ENCODE measurements at regions not wholly inside any gene's neighbourhood (a gene's known extent, or its start where the extent isn't known, plus 50 kb on each side); places are given as distances from the start of the nearest gene placed in this dataset.

DNA sequence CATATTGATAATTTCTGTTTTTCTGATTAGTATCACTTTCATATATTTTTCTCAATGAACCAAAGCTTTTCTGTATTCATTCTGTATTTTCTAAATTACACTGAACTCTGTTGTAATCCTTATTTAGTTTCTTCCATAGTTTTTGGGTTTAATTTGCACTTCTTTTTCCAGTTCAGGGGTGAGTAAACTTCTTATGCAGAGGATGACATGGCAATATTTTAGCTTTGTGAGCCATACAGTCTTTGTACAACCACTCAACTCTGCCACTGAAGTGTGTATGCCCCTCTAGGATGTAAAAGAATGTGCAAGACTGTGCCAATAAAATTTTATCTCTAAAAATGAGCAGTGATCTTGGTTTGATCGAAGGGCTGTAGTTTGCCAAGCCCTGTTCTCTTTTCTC, 239.0 kb upstream of the CITED2 start:
- DNase-seq (no peak), ATAC-seq (ENCODE audit: low read depth in 2 of 2) (no peak)
- H3K27me3 Mint-ChIP-seq = peaks cover 6% of the 10 kb centered on the region
- no peak overlapping the region for H3K27ac Mint-ChIP-seq
- H3K27me3 ChIP-seq (ENCODE audit: control insufficient read depth, insufficient read depth, low read length) = no peaks in the 10 kb centered on the region
- H3K27ac ChIP-seq (ENCODE audit: insufficient read depth, low read length, poor library complexity, severe bottlenecking) = no peak overlapping the region
- no peaks in the 10 kb centered on the region for H3K9me3 ChIP-seq (ENCODE audit: control insufficient read depth in 2 of 2, low read length in 2 of 2)
- no peaks in the 10 kb centered on the region for H3K36me3 Mint-ChIP-seq
- no peak overlapping the region for H3K4me3 Mint-ChIP-seq
- no peak overlapping the region for H3K4me3 ChIP-seq (ENCODE audit: low read depth, low read length)
- H3K9me3 Mint-ChIP-seq = peaks cover 0 to 1% (median 0%) of the 10 kb centered on the region in 7 donors
- no peaks in the 10 kb centered on the region for H3K36me3 ChIP-seq (ENCODE audit: control insufficient read depth, insufficient read depth, low read length)
- no peaks in the 10 kb centered on the region for H3K4me1 Mint-ChIP-seq
- no peaks in the 10 kb centered on the region for H3K4me1 ChIP-seq (ENCODE audit: control insufficient read depth, insufficient read depth, low read length, poor library complexity, severe bottlenecking)

DNA sequence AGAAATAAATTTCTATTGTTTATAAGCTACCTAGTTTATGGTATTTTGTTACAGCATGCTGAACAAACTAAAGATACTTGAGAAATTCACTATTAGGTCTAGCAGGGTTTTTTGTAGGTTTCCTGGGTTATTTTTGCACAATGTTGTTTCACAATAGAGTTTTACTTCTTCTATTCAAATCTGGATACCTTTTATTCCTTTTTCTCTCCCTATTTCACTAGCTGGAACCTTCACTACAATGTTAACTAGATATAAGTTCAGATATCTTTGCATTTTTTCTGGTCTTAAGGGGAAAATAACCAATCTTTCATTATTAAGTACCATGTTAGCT, 237.7 kb upstream of the CITED2 start:
- no peak for DNase-seq
- Histone ChIP-seq H3K4me1 (ENCODE audit: control insufficient read depth, insufficient read depth, low read length, poor library complexity, severe bottlenecking) (no peaks in the 10 kb centered on the region), H3K4me3 (ENCODE audit: low read depth, low read length) (no peak overlapping the region), H3K9me3 (ENCODE audit: control insufficient read depth in 2 of 2, low read length in 2 of 2) (no peaks in the 10 kb centered on the region), H3K27me3 (ENCODE audit: control insufficient read depth, insufficient read depth, low read length) (no peaks in the 10 kb centered on the region), H3K27ac (ENCODE audit: insufficient read depth, low read length, poor library complexity, severe bottlenecking) (no peak overlapping the region), H3K36me3 (ENCODE audit: control insufficient read depth, insufficient read depth, low read length) (no peaks in the 10 kb centered on the region)
- H3K27ac Mint-ChIP-seq = no peak overlapping the region
- no peaks in the 10 kb centered on the region for H3K27me3 Mint-ChIP-seq
- H3K4me3 Mint-ChIP-seq = no peak overlapping the region
- peaks cover 0 to 1% (median 0%) of the 10 kb centered on the region in 7 donors for H3K9me3 Mint-ChIP-seq
- H3K36me3 Mint-ChIP-seq = no peaks in the 10 kb centered on the region
- no peak for ATAC-seq (ENCODE audit: low read depth in 2 of 2)
- H3K4me1 Mint-ChIP-seq = no peaks in the 10 kb centered on the region

DNA sequence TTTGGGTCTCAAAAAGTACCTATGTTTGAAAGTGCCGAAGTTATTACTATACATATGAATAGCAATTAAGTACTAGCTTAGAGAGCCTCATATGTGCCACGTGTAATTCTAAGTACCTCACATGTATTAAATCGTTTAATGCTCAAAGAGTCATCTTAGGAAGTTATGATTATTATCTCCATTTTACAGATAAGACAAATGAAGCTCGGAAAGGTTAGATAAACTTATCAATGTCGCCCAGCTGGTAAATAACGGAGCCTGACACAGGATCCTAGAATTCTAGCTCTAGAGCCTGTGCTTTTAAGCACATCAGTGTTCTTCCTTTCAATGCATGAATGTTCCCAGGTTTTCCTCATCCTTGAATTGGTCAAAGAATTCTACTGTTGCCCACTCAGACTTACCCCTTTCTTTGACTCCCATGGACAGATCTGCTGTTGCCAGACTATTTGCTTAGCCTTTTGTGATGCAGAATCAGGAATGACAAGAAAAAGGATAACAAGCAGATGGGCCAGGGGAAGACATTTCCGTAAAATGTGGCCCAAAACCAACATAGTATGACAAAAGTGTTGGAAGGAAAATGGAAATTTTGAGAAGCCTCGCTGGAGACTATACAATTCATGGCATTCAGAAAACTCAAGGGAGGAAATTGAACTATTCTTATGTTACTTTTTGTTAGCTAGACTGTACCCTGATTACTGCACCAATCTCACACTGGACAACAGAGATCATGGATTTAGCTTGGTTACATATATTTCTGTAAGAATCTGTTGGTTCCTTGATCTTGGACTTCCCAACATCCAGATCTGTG, 237.1 kb upstream of the CITED2 start:
- no peak overlapping the region for H3K27ac Mint-ChIP-seq

DNA sequence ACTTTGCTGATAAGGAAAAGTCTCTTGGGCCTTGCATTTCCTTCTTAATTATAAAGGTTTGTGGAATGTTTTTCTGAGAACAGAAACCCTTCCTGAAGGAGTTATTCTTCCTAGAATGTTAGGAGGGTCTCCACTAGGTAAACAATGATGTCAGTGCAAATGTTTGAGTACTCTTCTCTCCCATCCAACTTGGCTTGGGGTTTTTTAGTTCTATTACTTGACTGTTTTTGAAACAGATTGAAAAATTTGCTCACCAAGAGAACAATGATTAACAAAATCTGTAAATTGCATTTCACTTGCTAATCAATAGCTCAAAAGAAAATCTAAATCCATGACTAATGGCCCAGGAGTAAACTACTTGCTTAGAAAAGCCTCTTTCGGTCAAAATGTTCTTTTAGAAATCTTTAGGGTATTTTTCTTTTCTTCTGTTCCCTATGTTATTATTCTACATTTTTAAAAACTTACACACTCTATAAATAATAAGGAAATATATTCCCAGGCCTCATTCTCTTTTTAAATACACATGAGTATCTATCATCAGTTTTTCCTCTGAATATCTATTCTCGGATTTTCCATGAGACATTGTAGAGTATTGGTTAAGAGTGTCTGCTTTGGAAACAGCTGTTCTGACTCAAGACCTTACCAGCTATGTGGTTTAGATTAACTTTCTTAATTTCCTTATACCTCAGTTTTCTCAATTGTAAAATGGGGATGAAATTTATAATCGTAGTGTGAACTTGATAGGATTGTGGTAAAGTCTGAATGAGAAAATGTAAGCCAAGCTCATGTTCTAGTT, 234.2 kb upstream of the CITED2 start:
- Mint-ChIP-seq H3K27me3 (peaks cover 7% of the 10 kb centered on the region), H3K36me3 (no peaks in the 10 kb centered on the region), H3K9me3 (peaks cover 0 to 2% (median 0%) of the 10 kb centered on the region in 7 donors), H3K27ac (no peak overlapping the region), H3K4me1 (no peaks in the 10 kb centered on the region), H3K4me3 (no peak overlapping the region)
- Histone ChIP-seq H3K9me3 (ENCODE audit: control insufficient read depth in 2 of 2, low read length in 2 of 2) (no peaks in the 10 kb centered on the region), H3K4me1 (ENCODE audit: control insufficient read depth, insufficient read depth, low read length, poor library complexity, severe bottlenecking) (no peaks in the 10 kb centered on the region), H3K27ac (ENCODE audit: insufficient read depth, low read length, poor library complexity, severe bottlenecking) (no peak overlapping the region), H3K4me3 (ENCODE audit: low read depth, low read length) (no peak overlapping the region), H3K36me3 (ENCODE audit: control insufficient read depth, insufficient read depth, low read length) (no peaks in the 10 kb centered on the region), H3K27me3 (ENCODE audit: control insufficient read depth, insufficient read depth, low read length) (no peaks in the 10 kb centered on the region)
- ATAC-seq (ENCODE audit: low read depth in 2 of 2) (no peak), DNase-seq (no peak)

More for the DNA sequence above, 237.1 kb upstream of the CITED2 start:
- Histone ChIP-seq H3K4me1 (ENCODE audit: control insufficient read depth, insufficient read depth, low read length, poor library complexity, severe bottlenecking) (no peaks in the 10 kb centered on the region), H3K9me3 (ENCODE audit: control insufficient read depth in 2 of 2, low read length in 2 of 2) (no peaks in the 10 kb centered on the region), H3K36me3 (ENCODE audit: control insufficient read depth, insufficient read depth, low read length) (no peaks in the 10 kb centered on the region), H3K27ac (ENCODE audit: insufficient read depth, low read length, poor library complexity, severe bottlenecking) (no peak overlapping the region), H3K4me3 (ENCODE audit: low read depth, low read length) (no peak overlapping the region), H3K27me3 (ENCODE audit: control insufficient read depth, insufficient read depth, low read length) (no peaks in the 10 kb centered on the region)
- Mint-ChIP-seq H3K4me3 (no peak overlapping the region), H3K4me1 (no peaks in the 10 kb centered on the region), H3K36me3 (no peaks in the 10 kb centered on the region), H3K27me3 (no peaks in the 10 kb centered on the region), H3K9me3 (peaks cover 0 to 1% (median 0%) of the 10 kb centered on the region in 7 donors)
- DNase-seq = no peak
- no peak for ATAC-seq (ENCODE audit: low read depth in 2 of 2)

DNA sequence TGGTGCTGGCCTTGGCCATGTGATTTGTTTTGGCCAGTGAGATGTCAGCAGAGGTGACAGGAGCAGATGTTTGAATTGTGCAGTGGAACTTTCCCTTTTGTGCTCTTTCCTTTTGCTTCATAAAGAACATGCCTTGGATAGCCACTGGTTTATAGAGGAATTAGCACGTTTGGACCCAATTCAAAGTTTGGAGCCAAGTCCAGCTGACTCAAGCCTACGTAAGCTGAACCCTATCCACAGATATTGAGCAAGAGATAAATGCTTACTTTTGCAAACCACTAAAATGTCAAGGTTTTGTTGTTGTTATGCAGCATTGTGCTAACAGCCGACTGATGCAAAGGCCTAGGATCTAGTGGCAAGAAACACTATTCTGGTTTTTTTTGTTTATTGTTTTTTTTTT, 230.9 kb upstream of the CITED2 start:
- no peaks in the 10 kb centered on the region for H3K36me3 Mint-ChIP-seq
- Histone ChIP-seq H3K4me3 (ENCODE audit: low read depth, low read length) (no peak overlapping the region), H3K27ac (ENCODE audit: insufficient read depth, low read length, poor library complexity, severe bottlenecking) (no peak overlapping the region), H3K36me3 (ENCODE audit: control insufficient read depth, insufficient read depth, low read length) (no peaks in the 10 kb centered on the region), H3K27me3 (ENCODE audit: control insufficient read depth, insufficient read depth, low read length) (no peaks in the 10 kb centered on the region), H3K9me3 (ENCODE audit: control insufficient read depth in 2 of 2, low read length in 2 of 2) (no peaks in the 10 kb centered on the region), H3K4me1 (ENCODE audit: control insufficient read depth, insufficient read depth, low read length, poor library complexity, severe bottlenecking) (no peaks in the 10 kb centered on the region)
- H3K4me3 Mint-ChIP-seq = no peak overlapping the region
- peaks cover 0 to 5% (median 0%) of the 10 kb centered on the region in 7 donors for H3K9me3 Mint-ChIP-seq
- peaks cover 7% of the 10 kb centered on the region for H3K27me3 Mint-ChIP-seq
- H3K4me1 Mint-ChIP-seq = no peaks in the 10 kb centered on the region
- ATAC-seq (ENCODE audit: low read depth in 2 of 2) (no peak), DNase-seq (no peak)
- no peak overlapping the region for H3K27ac Mint-ChIP-seq

DNA sequence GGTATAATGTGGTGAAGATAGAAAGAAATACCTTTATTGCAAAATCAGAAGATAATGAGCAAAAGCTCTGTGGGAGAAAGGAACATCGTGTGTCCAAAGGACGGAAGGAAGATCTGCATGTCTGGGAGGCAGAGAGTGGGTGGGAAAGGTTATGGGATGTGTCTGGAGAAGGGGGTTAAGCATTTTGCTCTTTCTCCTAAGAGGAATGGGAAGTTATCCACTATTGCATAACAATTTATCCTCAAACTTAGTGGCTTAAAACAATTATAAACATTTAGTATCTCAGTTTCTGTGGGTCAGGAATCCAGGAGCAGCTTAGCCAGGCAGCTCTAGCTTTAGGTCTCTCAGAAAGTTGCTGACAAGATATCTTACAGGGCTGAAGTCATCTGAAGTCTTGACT, 229.1 kb upstream of the CITED2 start:
- DNase-seq (no peak), ATAC-seq (ENCODE audit: low read depth in 2 of 2) (no peak)
- Mint-ChIP-seq H3K27ac (no peak overlapping the region), H3K4me1 (no peaks in the 10 kb centered on the region), H3K9me3 (peaks cover 0 to 4% (median 0%) of the 10 kb centered on the region in 7 donors), H3K27me3 (peaks cover 7% of the 10 kb centered on the region), H3K36me3 (no peaks in the 10 kb centered on the region), H3K4me3 (no peak overlapping the region)
- Histone ChIP-seq H3K27me3 (ENCODE audit: control insufficient read depth, insufficient read depth, low read length) (no peaks in the 10 kb centered on the region), H3K4me1 (ENCODE audit: control insufficient read depth, insufficient read depth, low read length, poor library complexity, severe bottlenecking) (no peaks in the 10 kb centered on the region), H3K9me3 (ENCODE audit: control insufficient read depth in 2 of 2, low read length in 2 of 2) (no peaks in the 10 kb centered on the region), H3K36me3 (ENCODE audit: control insufficient read depth, insufficient read depth, low read length) (no peaks in the 10 kb centered on the region), H3K4me3 (ENCODE audit: low read depth, low read length) (no peak overlapping the region), H3K27ac (ENCODE audit: insufficient read depth, low read length, poor library complexity, severe bottlenecking) (no peak overlapping the region)

DNA sequence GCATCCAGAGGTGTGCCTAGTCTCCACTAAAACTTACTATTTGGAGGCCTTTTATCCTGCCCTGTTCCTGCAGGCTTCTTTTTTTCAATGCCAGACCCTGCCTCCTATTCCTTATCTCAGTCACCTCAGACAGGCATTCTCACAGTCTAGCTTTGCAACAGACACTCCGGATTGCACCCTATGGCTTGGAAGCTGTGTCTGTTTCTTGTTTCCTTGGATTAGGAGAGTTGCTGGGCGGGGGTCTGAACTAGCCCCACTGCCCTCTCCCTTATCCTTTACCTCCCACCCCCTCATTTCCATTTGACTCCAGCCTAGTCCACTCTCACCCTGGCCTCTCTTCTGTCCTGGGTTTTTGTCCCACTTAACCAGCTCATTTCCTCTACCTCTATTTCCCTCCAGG, 228.1 kb upstream of the CITED2 start:
- H3K27ac Mint-ChIP-seq = no peak overlapping the region
- H3K9me3 Mint-ChIP-seq = peaks cover 0 to 4% (median 0%) of the 10 kb centered on the region in 7 donors
- DNase-seq (no peak), ATAC-seq (ENCODE audit: low read depth in 2 of 2) (no peak)
- H3K9me3 ChIP-seq (ENCODE audit: control insufficient read depth in 2 of 2, low read length in 2 of 2) = no peaks in the 10 kb centered on the region
- no peaks in the 10 kb centered on the region for H3K4me1 ChIP-seq (ENCODE audit: control insufficient read depth, insufficient read depth, low read length, poor library complexity, severe bottlenecking)
- H3K4me3 Mint-ChIP-seq = no peak overlapping the region
- no peaks in the 10 kb centered on the region for H3K27me3 ChIP-seq (ENCODE audit: control insufficient read depth, insufficient read depth, low read length)
- H3K27me3 Mint-ChIP-seq = peaks cover 7% of the 10 kb centered on the region
- H3K36me3 Mint-ChIP-seq = no peaks in the 10 kb centered on the region
- H3K27ac ChIP-seq (ENCODE audit: insufficient read depth, low read length, poor library complexity, severe bottlenecking) = no peak overlapping the region
- H3K4me1 Mint-ChIP-seq = no peaks in the 10 kb centered on the region
- no peak overlapping the region for H3K4me3 ChIP-seq (ENCODE audit: low read depth, low read length)
- H3K36me3 ChIP-seq (ENCODE audit: control insufficient read depth, insufficient read depth, low read length) = no peaks in the 10 kb centered on the region

Measured in CD4-positive, CD25-positive, alpha-beta regulatory T cell (primary cell).